Gastroesophageal sphincter (tissue), 3 donors: ENCODE measurements at regions not wholly inside any gene's neighbourhood (a gene's known extent, or its start where the extent isn't known, plus 50 kb on each side); places are given as distances from the start of the nearest gene placed in this dataset.

Source experiments
- EP300 ChIP-seq: sonication (generic); formaldehyde crosslinking; IDR thresholded peaks from one replicate; pipeline ENCODE4 v1.6.1; 2017; ENCODE audit warnings: antibody characterized with exemption, mild to moderate bottlenecking
- POLR2A ChIP-seq, 2 donors: fragments of 450-650 bp; IDR thresholded peaks; one replicate each; pipeline ENCODE4 v1.6.1; 2017; ENCODE audit warnings: antibody characterized with exemption in 2 of 2, mild to moderate bottlenecking in 2 of 2, moderate library complexity in 1 of 2
- TF ChIP-seq, protein P1 (sequence below), 4 experiments: fragments of 200-600 bp in 2 of 4; fragments of 450-650 bp in 2 of 4; sonication (generic) in 1 of 4; IDR thresholded peaks; one replicate each; pipeline ENCODE4 v1.5.1; 2017 to 2019; ENCODE audit warnings: antibody characterized with exemption in 4 of 4, mild to moderate bottlenecking in 2 of 4, moderate library complexity in 2 of 4

DNA sequence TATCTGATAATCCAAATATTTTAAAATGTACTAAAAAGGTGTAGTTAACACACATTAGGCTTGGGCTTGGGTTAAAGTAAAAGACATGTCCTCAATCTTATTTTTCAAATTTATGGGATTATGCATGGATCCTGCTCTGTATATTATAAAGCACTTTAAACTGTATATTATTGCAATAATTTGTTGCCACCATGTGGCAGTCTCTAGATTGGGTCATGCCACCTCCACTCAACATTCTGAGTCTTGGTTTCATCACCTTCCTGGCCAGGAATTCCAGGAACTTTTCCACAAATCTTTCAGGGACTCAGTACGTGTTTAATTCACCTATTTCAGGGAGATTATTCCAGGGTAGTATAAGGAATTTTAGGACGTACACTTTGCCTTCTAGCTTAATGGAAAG is 695.5 kb downstream of the FAM181B start:
- TF ChIP-seq, protein P1, sequence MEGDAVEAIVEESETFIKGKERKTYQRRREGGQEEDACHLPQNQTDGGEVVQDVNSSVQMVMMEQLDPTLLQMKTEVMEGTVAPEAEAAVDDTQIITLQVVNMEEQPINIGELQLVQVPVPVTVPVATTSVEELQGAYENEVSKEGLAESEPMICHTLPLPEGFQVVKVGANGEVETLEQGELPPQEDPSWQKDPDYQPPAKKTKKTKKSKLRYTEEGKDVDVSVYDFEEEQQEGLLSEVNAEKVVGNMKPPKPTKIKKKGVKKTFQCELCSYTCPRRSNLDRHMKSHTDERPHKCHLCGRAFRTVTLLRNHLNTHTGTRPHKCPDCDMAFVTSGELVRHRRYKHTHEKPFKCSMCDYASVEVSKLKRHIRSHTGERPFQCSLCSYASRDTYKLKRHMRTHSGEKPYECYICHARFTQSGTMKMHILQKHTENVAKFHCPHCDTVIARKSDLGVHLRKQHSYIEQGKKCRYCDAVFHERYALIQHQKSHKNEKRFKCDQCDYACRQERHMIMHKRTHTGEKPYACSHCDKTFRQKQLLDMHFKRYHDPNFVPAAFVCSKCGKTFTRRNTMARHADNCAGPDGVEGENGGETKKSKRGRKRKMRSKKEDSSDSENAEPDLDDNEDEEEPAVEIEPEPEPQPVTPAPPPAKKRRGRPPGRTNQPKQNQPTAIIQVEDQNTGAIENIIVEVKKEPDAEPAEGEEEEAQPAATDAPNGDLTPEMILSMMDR (IDR thresholded peaks at IDR 0.05), result no peak
- TF ChIP-seq EP300, result no peak
- TF ChIP-seq POLR2A (IDR thresholded peaks at IDR 0.05), result no peak
